NCI-H526 treated with DMSO at 0.1 percent for 48 hours (cell line): ENCODE measurements at regions not wholly inside any gene's neighbourhood (a gene's known extent, or its start where the extent isn't known, plus 50 kb on each side); places are given as distances from the start of the nearest gene placed in this dataset.

Experiments
- DNase-seq: peaks from one replicate; lab custom pipeline; 2025; lab: John Stamatoyannopoulos, UW

GRCh38 chr3:36193448-36193847, 186.9 kb upstream of the STAC start:
- no peak for DNase-seq

- DNase-seq: no peak
Measured at GRCh38 chr3:36196058-36196457, 184.2 kb upstream of the STAC start.

- DNase-seq: no peak
Measured at GRCh38 chr3:36197151-36197550, 183.2 kb upstream of the STAC start.

GRCh38 chr3:36201546-36201945, 178.8 kb upstream of the STAC start:
- DNase-seq: no peak

- no peak for DNase-seq
Measured at GRCh38 chr3:36206956-36207580, 173.2 kb upstream of the STAC start.

GRCh38 chr3:36210840-36211651, 169.3 kb upstream of the STAC start:
- DNase-seq: no peak

GRCh38 chr3:36211652-36211999, 168.7 kb upstream of the STAC start:
- DNase-seq: no peak

GRCh38 chr3:36212251-36212650, 168.1 kb upstream of the STAC start:
- no peak for DNase-seq

GRCh38 chr3:36214460-36214859, 165.8 kb upstream of the STAC start:
- no peak for DNase-seq

- no peak for DNase-seq
Measured at GRCh38 chr3:36215241-36215640, 165.1 kb upstream of the STAC start.

- no peak for DNase-seq
Measured at GRCh38 chr3:36219398-36219797, 160.9 kb upstream of the STAC start.

- no peak for DNase-seq
Measured at GRCh38 chr3:36220173-36220572, 160.1 kb upstream of the STAC start.

- no peak for DNase-seq
Measured at GRCh38 chr3:36221975-36222374, 158.3 kb upstream of the STAC start.

GRCh38 chr3:36227980-36228379, 152.3 kb upstream of the STAC start:
- DNase-seq: no peak

GRCh38 chr3:36229496-36229895, 150.8 kb upstream of the STAC start:
- DNase-seq: no peak

GRCh38 chr3:36232797-36233489, 147.4 kb upstream of the STAC start:
- no peak for DNase-seq

GRCh38 chr3:36244728-36245127, 135.6 kb upstream of the STAC start:
- DNase-seq: no peak

GRCh38 chr3:36248374-36248773, 131.9 kb upstream of the STAC start:
- DNase-seq: no peak

- DNase-seq: no peak
Measured at GRCh38 chr3:36250191-36250590, 130.1 kb upstream of the STAC start.

- DNase-seq: no peak
Measured at GRCh38 chr3:36257158-36257852, 123.0 kb upstream of the STAC start.

- DNase-seq: no peak
Measured at GRCh38 chr3:36258421-36258820, 121.9 kb upstream of the STAC start.

GRCh38 chr3:36259580-36259979, 120.7 kb upstream of the STAC start:
- no peak for DNase-seq

- DNase-seq: no peak
Measured at GRCh38 chr3:36269274-36269673, 111.0 kb upstream of the STAC start.
